HEK293T (cell line): ENCODE measurements at regions not wholly inside any gene's neighbourhood (a gene's known extent, or its start where the extent isn't known, plus 50 kb on each side); places are given as distances from the start of the nearest gene placed in this dataset.

Source experiments
- FOXA1 ChIP-seq: fragments of 450-650 bp; IDR thresholded peaks from 2 replicates; pipeline ENCODE4 v1.6.1; 2016; ENCODE audit warnings: mild to moderate bottlenecking
- SUZ12 ChIP-seq: fragments of 450-650 bp; IDR thresholded peaks from 2 replicates; pipeline ENCODE4 v1.6.1; 2016; ENCODE audit warnings: mild to moderate bottlenecking
- TARDBP ChIP-seq: fragments of 450-650 bp; IDR thresholded peaks from 2 replicates; pipeline ENCODE4 v1.6.1; 2016

GRCh38 chr7:142476077-142476476, 218.2 kb upstream of the PRSS58 start:
- TF ChIP-seq FOXA1 (no peak), SUZ12 (no peak), TARDBP (no peak)
